GM13977 (cell line): ENCODE measurements at regions not wholly inside any gene's neighbourhood (a gene's known extent, or its start where the extent isn't known, plus 50 kb on each side); places are given as distances from the start of the nearest gene placed in this dataset.

Experiments
- DNase-seq: peaks from one replicate; pipeline ENCODE4 v3.0.0; 2012; ENCODE audit warnings: low spot score
- CTCF ChIP-seq: IDR thresholded peaks from 2 replicates; pipeline ENCODE4 v1.5.1; 2012; ENCODE audit warnings: mild to moderate bottlenecking, control low read depth; ENCODE audit not compliant: insufficient read depth; ENCODE audit errors: extremely low read depth, missing control alignments
- in situ Hi-C: fragments of 300-500 bp; cut with MboI; formaldehyde crosslinking; loops from one replicate; pipeline ENCODE4 v1.12.0; 2022; ENCODE audit warnings: low sequenced_read_pairs, low pct_unique_long_range_greater_than_20kb, mixed read lengths, inconsistent platforms; ENCODE audit not compliant: unreplicated experiment

- in situ Hi-C loops = no loop called here
- TF ChIP-seq CTCF = no peak
Measured at GRCh38 chr5:26625099-26625498, 413.3 kb downstream of the CDH9 start.

GRCh38 chr5:26622947-26623346 is 415.4 kb downstream of the CDH9 start:
- no peak for DNase-seq
- TF ChIP-seq CTCF = no peak
- in situ Hi-C loops = no loop called here

More at GRCh38 chr5:26625099-26625498, 413.3 kb downstream of the CDH9 start:
- DNase-seq = no peak

GRCh38 chr5:26610577-26610976 is 427.8 kb downstream of the CDH9 start:
- TF ChIP-seq CTCF = no peak
- in situ Hi-C loops = no loop called here
- DNase-seq = no peak

GRCh38 chr5:26601563-26601962 is 436.8 kb downstream of the CDH9 start:
- no peak for TF ChIP-seq CTCF
- in situ Hi-C loops = no loop called here
- DNase-seq = no peak

GRCh38 chr5:26582350-26583045 is 455.9 kb downstream of the CDH9 start:
- in situ Hi-C loops = no loop called here
- no peak for TF ChIP-seq CTCF
- no peak for DNase-seq

- DNase-seq = no peak
- in situ Hi-C loops = no loop called here
- TF ChIP-seq CTCF = no peak
Measured at GRCh38 chr5:26579712-26580111, 458.7 kb downstream of the CDH9 start.
